Gastrocnemius medialis (tissue), 4 donors: ENCODE measurements at regions not wholly inside any gene's neighbourhood (a gene's known extent, or its start where the extent isn't known, plus 50 kb on each side); places are given as distances from the start of the nearest gene placed in this dataset.

Experiments used
- POLR2A ChIP-seq, 2 donors: fragments of 450-650 bp; IDR thresholded peaks; one replicate each; pipeline ENCODE4 v1.6.1; 2017; ENCODE audit warnings: antibody characterized with exemption in 2 of 2, mild to moderate bottlenecking in 2 of 2, moderate library complexity in 2 of 2
- TF ChIP-seq, protein P1 (sequence below), 5 experiments: fragments of 450-650 bp in 3 of 5; fragments of 200-600 bp in 2 of 5; sonication (generic) in 2 of 5; IDR thresholded peaks in 4 of 5; conservative IDR thresholded peaks in 1 of 5; 1 replicate in 4 of 5; 2 replicates in 1 of 5; pipeline ENCODE4 v1.5.1; 2016 to 2019; ENCODE audit warnings: antibody characterized with exemption in 5 of 5, mild to moderate bottlenecking in 3 of 5, moderate library complexity in 3 of 5

GRCh38 chr18:39134255-39134654 is 1568.7 kb upstream of the CELF4 start:
- TF ChIP-seq, protein P1, sequence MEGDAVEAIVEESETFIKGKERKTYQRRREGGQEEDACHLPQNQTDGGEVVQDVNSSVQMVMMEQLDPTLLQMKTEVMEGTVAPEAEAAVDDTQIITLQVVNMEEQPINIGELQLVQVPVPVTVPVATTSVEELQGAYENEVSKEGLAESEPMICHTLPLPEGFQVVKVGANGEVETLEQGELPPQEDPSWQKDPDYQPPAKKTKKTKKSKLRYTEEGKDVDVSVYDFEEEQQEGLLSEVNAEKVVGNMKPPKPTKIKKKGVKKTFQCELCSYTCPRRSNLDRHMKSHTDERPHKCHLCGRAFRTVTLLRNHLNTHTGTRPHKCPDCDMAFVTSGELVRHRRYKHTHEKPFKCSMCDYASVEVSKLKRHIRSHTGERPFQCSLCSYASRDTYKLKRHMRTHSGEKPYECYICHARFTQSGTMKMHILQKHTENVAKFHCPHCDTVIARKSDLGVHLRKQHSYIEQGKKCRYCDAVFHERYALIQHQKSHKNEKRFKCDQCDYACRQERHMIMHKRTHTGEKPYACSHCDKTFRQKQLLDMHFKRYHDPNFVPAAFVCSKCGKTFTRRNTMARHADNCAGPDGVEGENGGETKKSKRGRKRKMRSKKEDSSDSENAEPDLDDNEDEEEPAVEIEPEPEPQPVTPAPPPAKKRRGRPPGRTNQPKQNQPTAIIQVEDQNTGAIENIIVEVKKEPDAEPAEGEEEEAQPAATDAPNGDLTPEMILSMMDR (IDR thresholded peaks at IDR 0.05 in 4 of 5, conservative IDR thresholded peaks at IDR 0.05 in 1 of 5) = no peak
- TF ChIP-seq POLR2A (IDR thresholded peaks at IDR 0.05) = no peak
